Natural killer cell (primary cell): ENCODE measurements at regions not wholly inside any gene's neighbourhood (a gene's known extent, or its start where the extent isn't known, plus 50 kb on each side); places are given as distances from the start of the nearest gene placed in this dataset.

Experiments used
- ATAC-seq, 3 donors: fragments of 150-1000 bp in 2 of 3; fragments of 200-7000 bp in 1 of 3; cut with Tn5 transposase; 1 replicate in 1 of 3; 2 replicates in 2 of 3; pipeline ENCODE4 v1.10.0; 2021; ENCODE audit warnings: mild to moderate bottlenecking in 2 of 3, moderate library complexity in 2 of 3
- DNase-seq, 2 donors: peaks; one replicate each; pipeline versions ENCODE4 v3.0.0 to v3.0.0-alpha.2; 2013 to 2021; ENCODE audit warnings: mixed read lengths in 1 of 2
- H3K27ac ChIP-seq: one replicate; pipeline ENCODE4 v1.5.1; 2013; ENCODE audit warnings: mild to moderate bottlenecking, low read length
- H3K27me3 ChIP-seq: one replicate; pipeline ENCODE4 v1.6.1; 2013; ENCODE audit warnings: low read length; ENCODE audit not compliant: control insufficient read depth, insufficient read depth
- H3K36me3 ChIP-seq: one replicate; pipeline ENCODE4 v1.6.1; 2013; ENCODE audit warnings: low read length; ENCODE audit not compliant: control insufficient read depth, insufficient read depth
- H3K4me1 ChIP-seq: one replicate; pipeline ENCODE4 v1.6.1; 2013; ENCODE audit warnings: low read length; ENCODE audit not compliant: control insufficient read depth, insufficient read depth
- H3K4me3 ChIP-seq: one replicate; pipeline ENCODE4 v1.5.1; 2013; ENCODE audit warnings: low read length
- H3K9me3 ChIP-seq: one replicate; pipeline ENCODE4 v1.6.1; 2013; ENCODE audit warnings: low read length; ENCODE audit not compliant: control insufficient read depth, insufficient read depth
- H3K27ac Mint-ChIP-seq, 2 donors: one replicate each; pipeline ENCODE4 v1.8.0; 2022; ENCODE audit warnings: mild to moderate bottlenecking in 2 of 2, mixed read lengths in 2 of 2, moderate library complexity in 1 of 2
- H3K27me3 Mint-ChIP-seq, 2 donors: one replicate each; pipeline ENCODE4 v1.8.0; 2022; ENCODE audit warnings: low read depth in 2 of 2, mixed read lengths in 2 of 2
- H3K36me3 Mint-ChIP-seq: one replicate; pipeline ENCODE4 v1.8.0; 2022; ENCODE audit warnings: mixed read lengths
- H3K4me1 Mint-ChIP-seq, 2 donors: one replicate each; pipeline ENCODE4 v1.8.0; 2022; ENCODE audit warnings: mixed read lengths in 2 of 2
- H3K4me3 Mint-ChIP-seq: one replicate; pipeline ENCODE4 v1.8.0; 2022; ENCODE audit warnings: mild to moderate bottlenecking, moderate library complexity, mixed read lengths
- H3K9me3 Mint-ChIP-seq, 2 donors: one replicate each; pipeline ENCODE4 v1.8.0; 2022; ENCODE audit warnings: mixed read lengths in 2 of 2
- WGBS: methylation state at CpG from one replicate; pipeline ENCODE4 v1.1.7; 2013; ENCODE audit warnings: missing lambda C conversion rate; ENCODE audit not compliant: insufficient coverage; 5-methylcytosine and 5-hydroxymethylcytosine counted together
- intact Hi-C: fragments of 100-400 bp; cut with micrococcal nuclease; formaldehyde crosslinking; loops from one replicate; pipeline ENCODE4 v1.14.2; 2022
- TF ChIP-seq, protein P1 (sequence below): fragments of 200-600 bp; IDR thresholded peaks from one replicate; pipeline ENCODE4 v1.8.0; 2022; ENCODE audit warnings: antibody characterized with exemption

DNA sequence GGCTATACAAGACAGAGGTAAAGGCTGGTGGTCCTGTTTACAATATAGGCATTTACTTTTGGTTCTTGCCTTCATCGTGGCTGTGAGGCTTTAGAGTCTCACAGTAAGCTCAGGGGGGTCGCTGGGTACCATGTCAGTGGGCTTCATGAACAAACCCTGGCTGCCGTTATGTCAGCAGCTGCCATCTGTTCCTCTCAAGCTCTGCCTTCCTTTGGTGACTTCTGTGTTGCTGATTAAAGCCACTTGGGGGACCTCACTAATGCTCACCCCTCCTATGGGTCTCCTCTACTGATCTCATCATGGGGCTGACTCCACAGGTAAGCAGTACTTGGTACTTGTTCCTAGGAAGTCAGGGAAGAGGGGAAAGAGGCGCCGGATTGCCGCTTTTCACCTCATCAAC lies 268.7 kb downstream of the TTC6 start:
- ATAC-seq (no peak), DNase-seq (no peak)
- H3K9me3 ChIP-seq: no peaks in the 10 kb centered on the region
- Mint-ChIP-seq H3K9me3 (peaks cover 0 to 2% of the 10 kb centered on the region in 2 donors), H3K4me3 (no peak overlapping the region), H3K27me3 (peaks cover 0 to 4% of the 10 kb centered on the region in 2 donors), H3K36me3 (no peaks in the 10 kb centered on the region), H3K4me1 (no peaks in the 10 kb centered on the region), H3K27ac (no peak overlapping the region)
- no peaks in the 10 kb centered on the region for H3K36me3 ChIP-seq
- WGBS: 87% methylated on average over 6 of the region's 6 CpGs
- no peaks in the 10 kb centered on the region for H3K4me1 ChIP-seq
- no peak overlapping the region for H3K4me3 ChIP-seq
- intact Hi-C loops: no loop called here
- H3K27me3 ChIP-seq: no peaks in the 10 kb centered on the region
- no peak overlapping the region for H3K27ac ChIP-seq
- TF ChIP-seq, protein P1, sequence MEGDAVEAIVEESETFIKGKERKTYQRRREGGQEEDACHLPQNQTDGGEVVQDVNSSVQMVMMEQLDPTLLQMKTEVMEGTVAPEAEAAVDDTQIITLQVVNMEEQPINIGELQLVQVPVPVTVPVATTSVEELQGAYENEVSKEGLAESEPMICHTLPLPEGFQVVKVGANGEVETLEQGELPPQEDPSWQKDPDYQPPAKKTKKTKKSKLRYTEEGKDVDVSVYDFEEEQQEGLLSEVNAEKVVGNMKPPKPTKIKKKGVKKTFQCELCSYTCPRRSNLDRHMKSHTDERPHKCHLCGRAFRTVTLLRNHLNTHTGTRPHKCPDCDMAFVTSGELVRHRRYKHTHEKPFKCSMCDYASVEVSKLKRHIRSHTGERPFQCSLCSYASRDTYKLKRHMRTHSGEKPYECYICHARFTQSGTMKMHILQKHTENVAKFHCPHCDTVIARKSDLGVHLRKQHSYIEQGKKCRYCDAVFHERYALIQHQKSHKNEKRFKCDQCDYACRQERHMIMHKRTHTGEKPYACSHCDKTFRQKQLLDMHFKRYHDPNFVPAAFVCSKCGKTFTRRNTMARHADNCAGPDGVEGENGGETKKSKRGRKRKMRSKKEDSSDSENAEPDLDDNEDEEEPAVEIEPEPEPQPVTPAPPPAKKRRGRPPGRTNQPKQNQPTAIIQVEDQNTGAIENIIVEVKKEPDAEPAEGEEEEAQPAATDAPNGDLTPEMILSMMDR: no peak

DNA sequence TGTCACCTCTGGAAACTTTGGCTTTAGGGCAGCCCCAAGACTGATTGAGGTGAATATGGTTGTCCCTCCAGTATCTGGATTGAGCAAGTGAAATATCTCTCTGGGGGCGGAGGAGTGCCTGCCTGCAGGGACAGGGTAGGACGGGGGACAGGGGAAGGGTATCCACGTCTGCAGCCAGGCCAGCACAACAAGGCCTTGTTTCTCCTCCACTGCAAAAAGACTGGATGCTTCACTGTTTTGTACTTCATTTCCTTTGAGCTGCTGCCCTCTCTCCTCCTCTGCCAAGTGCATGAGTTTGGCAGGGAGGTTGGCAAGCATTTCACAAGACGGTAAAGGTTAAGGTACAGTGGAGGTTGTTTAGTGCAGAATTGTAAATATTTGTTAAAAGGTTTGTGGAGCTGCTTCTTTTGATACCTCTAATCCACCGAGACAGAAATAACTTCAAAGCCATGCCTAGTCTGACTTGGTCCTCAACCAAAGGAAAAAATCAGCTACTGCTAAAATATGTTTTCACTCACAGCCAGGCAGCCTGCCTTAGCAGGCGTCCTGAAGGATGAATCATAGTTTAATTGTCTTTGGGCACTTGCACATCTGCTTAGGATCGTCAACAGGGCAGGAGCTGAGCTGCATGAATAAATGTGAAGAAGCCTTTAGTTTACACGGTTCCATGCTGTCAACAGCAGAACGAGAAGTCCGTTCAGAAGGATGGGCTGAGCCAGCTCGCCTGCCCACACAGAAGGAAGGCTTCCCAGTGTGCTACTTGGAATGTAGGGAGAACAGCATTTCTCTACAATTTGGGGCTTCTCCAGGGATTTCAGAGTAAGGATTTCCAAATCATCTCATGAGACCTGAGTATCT lies 269.7 kb downstream of the TTC6 start:
- Mint-ChIP-seq H3K27me3 (peaks cover 0 to 4% of the 10 kb centered on the region in 2 donors), H3K4me1 (no peaks in the 10 kb centered on the region), H3K4me3 (no peak overlapping the region), H3K27ac (no peak overlapping the region), H3K36me3 (no peaks in the 10 kb centered on the region), H3K9me3 (peaks cover 0 to 2% of the 10 kb centered on the region in 2 donors)
- Histone ChIP-seq H3K4me1 (no peaks in the 10 kb centered on the region), H3K27me3 (no peaks in the 10 kb centered on the region), H3K36me3 (no peaks in the 10 kb centered on the region), H3K9me3 (no peaks in the 10 kb centered on the region), H3K27ac (no peak overlapping the region), H3K4me3 (no peak overlapping the region)
- DNase-seq (no peak), ATAC-seq (no peak)
- WGBS: 83% methylated on average over 11 of the region's 11 CpGs
- intact Hi-C loops: no loop called here
- TF ChIP-seq, protein P1: no peak

DNA sequence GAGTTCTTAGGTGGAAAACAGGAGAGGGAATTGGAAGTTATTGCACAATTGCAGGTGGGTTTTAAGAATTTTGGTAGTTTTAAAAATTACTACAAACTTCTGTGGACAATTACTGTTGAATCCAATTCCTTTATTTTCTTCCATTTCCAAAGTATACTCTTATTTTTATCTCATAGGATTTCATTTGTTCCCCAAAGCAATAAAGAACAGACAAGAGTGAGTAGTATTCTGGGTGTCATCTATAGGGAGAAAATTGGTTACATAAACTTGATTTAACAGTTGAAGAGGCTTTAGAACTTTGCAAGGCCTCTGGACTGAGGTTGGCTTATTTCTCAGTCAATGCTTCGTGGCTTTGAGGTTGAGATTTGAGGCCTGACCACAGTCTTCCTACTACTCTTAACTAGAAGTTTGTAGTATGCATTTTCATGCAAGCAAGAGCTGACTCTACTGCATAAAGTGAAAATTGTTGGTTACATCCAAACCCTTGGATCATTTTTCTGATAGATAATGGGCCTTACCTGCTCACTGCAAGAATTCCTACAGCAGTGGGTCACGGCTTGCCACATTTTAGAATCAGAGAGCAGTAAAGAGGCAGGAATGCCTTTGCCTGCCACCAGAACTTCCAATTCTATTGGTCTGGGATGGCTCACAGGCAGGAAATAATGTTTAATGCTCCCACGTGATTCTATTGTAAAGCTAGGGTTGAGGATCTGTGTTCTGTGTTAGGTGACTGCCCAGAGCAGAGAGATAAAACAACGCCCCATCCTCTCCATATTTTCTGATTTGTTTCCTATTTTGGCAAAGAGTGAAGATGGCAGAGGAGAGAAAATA lies 270.5 kb downstream of the TTC6 start:
- H3K36me3 ChIP-seq: no peaks in the 10 kb centered on the region
- no peaks in the 10 kb centered on the region for H3K36me3 Mint-ChIP-seq
- no peaks in the 10 kb centered on the region for H3K4me1 ChIP-seq
- H3K4me1 Mint-ChIP-seq: no peaks in the 10 kb centered on the region
- 64% methylated on average over 2 of the region's 4 CpGs for WGBS
- peaks cover 0 to 2% of the 10 kb centered on the region in 2 donors for H3K9me3 Mint-ChIP-seq
- intact Hi-C loops: no loop called here
- no peak overlapping the region for H3K4me3 Mint-ChIP-seq
- H3K27ac ChIP-seq: no peak overlapping the region
- no peak overlapping the region for H3K27ac Mint-ChIP-seq
- ATAC-seq: no peak
- DNase-seq: no peak
- H3K27me3 ChIP-seq: no peaks in the 10 kb centered on the region
- no peak overlapping the region for H3K4me3 ChIP-seq
- H3K27me3 Mint-ChIP-seq: peaks cover 0 to 4% of the 10 kb centered on the region in 2 donors
- H3K9me3 ChIP-seq: no peaks in the 10 kb centered on the region
- TF ChIP-seq, protein P1: no peak
